Suprapubic skin (tissue), 4 donors: ENCODE measurements at regions not wholly inside any gene's neighbourhood (a gene's known extent, or its start where the extent isn't known, plus 50 kb on each side); places are given as distances from the start of the nearest gene placed in this dataset.

ENCODE experiments used
- CTCF ChIP-seq, 2 donors: fragments of 200-600 bp in 1 of 2; fragments of 450-650 bp in 1 of 2; sonication (generic) in 1 of 2; IDR thresholded peaks; one replicate each; pipeline ENCODE4 v1.5.1; 2016 to 2019; ENCODE audit warnings: antibody characterized with exemption in 2 of 2, mild to moderate bottlenecking in 1 of 2, moderate library complexity in 1 of 2
- POLR2A ChIP-seq, 2 donors: fragments of 450-650 bp; IDR thresholded peaks; one replicate each; pipeline ENCODE4 v1.6.1; 2017; ENCODE audit warnings: antibody characterized with exemption in 2 of 2, mild to moderate bottlenecking in 2 of 2, moderate library complexity in 2 of 2
- POLR2AphosphoS5 ChIP-seq, 3 donors: sonication (generic); formaldehyde crosslinking; IDR thresholded peaks; one replicate each; pipeline ENCODE4 v1.6.1; 2017; ENCODE audit warnings: antibody characterized with exemption in 3 of 3

GRCh38 chr2:140117386-140117785 lies 1337.2 kb upstream of the NXPH2 start:
- no peak for TF ChIP-seq CTCF (IDR thresholded peaks at IDR 0.05)
- TF ChIP-seq POLR2A (IDR thresholded peaks at IDR 0.05) = no peak
- TF ChIP-seq POLR2AphosphoS5 (IDR thresholded peaks at IDR 0.05) = no peak
